HCT116 (cell line): ENCODE measurements at regions not wholly inside any gene's neighbourhood (a gene's known extent, or its start where the extent isn't known, plus 50 kb on each side); places are given as distances from the start of the nearest gene placed in this dataset.

Experiments used
- ATAC-seq: fragments of 200-7000 bp; cut with Tn5 transposase; 2 replicates; pipeline ENCODE4 v1.9.1; 2020; ENCODE audit warnings: mild to moderate bottlenecking, moderate library complexity
- BruUV-seq: library from RNA; stranded (reverse); fragments of 400-500 nt; replicated peaks from 2 replicates; lab custom pipeline; 2021; lab: Mats Ljungman, UMichigan
- CTCF ChIA-PET: fragments of 300-600 bp; sonication (Branson Sonifier 250); formaldehyde crosslinking; loops from one replicate; lab custom pipeline; 2021; ENCODE audit warnings: antibody characterized with exemption; lab: Charles Lee
- POLR2A ChIA-PET: fragments of 300-600, 350-600 bp; sonication (Branson Sonifier 250); formaldehyde crosslinking; loops from one replicate; lab custom pipeline; 2021; ENCODE audit warnings: antibody characterized with exemption; lab: Charles Lee
- RAD21 ChIA-PET, 2 experiments: fragments of 300-600 bp; sonication (Branson Sonifier 250); formaldehyde crosslinking; loops; one replicate each; lab custom pipeline; 2023; ENCODE audit warnings: low total read pairs in 2 of 2; ENCODE audit not compliant: uncharacterized antibody in 2 of 2, unreplicated experiment in 2 of 2, low non-redundant PET in 1 of 2; lab: Charles Lee
- DNase-seq: peaks from one replicate; pipeline ENCODE4 v3.0.0-alpha.2; 2010; ENCODE audit warnings: low read depth, low spot score
- H2AFZ ChIP-seq: fragments of 200-600 bp; shearing (Covaris generic), sonication (generic); 2 replicates; pipeline ENCODE4 v1.6.1; 2017; ENCODE audit warnings: low read depth, mixed run types, mixed read lengths, antibody characterized with exemption, low read length; ENCODE audit not compliant: poor library complexity, severe bottlenecking
- H3K27ac ChIP-seq: 2 replicates; pipeline ENCODE4 v1.5.1; 2012; ENCODE audit warnings: low read depth, low read length
- H3K27me3 ChIP-seq: fragments of 200-600 bp; sonication (generic); 2 replicates; pipeline ENCODE4 v1.6.1; 2016; ENCODE audit warnings: mixed run types, low read length, mixed read lengths; ENCODE audit not compliant: insufficient read depth
- H3K36me3 ChIP-seq, 2 experiments: fragments of 200-500 bp in 1 of 2; fragments of 200-600 bp in 1 of 2; sonication (Bioruptor generic) in 1 of 2; sonication (generic) in 1 of 2; 2 replicates each; pipeline versions ENCODE4 v1.5.1 to v1.6.1; 2014 to 2016; ENCODE audit warnings: low read length in 2 of 2, inconsistent platforms in 1 of 2, mixed read lengths in 1 of 2, mixed run types in 1 of 2; ENCODE audit not compliant: insufficient read depth in 2 of 2, control insufficient read depth in 1 of 2
- H3K4me1 ChIP-seq, 2 experiments: fragments of 200-600 bp in 1 of 2; sonication (generic) in 1 of 2; 2 replicates each; pipeline versions ENCODE4 v1.5.1 to v1.6.1; 2012 to 2017; ENCODE audit warnings: low read length in 2 of 2, inconsistent platforms in 1 of 2, mild to moderate bottlenecking in 1 of 2, mixed read lengths in 1 of 2, mixed run types in 1 of 2, moderate library complexity in 1 of 2; ENCODE audit not compliant: insufficient read depth in 2 of 2, control insufficient read depth in 1 of 2
- H3K4me2 ChIP-seq: fragments of 200-600 bp; sonication (generic); 2 replicates; pipeline ENCODE4 v1.6.1; 2017; ENCODE audit warnings: mixed run types, low read length, mixed read lengths
- H3K4me3 ChIP-seq, 2 experiments: fragments of 200-600 bp in 1 of 2; sonication (generic) in 1 of 2; replicated peaks in 1 of 2; 2 replicates each; pipeline ENCODE4 v1.5.1; 2011 to 2016; ENCODE audit warnings: low read length in 2 of 2, control low read depth in 1 of 2, low read depth in 1 of 2, mild to moderate bottlenecking in 1 of 2, mixed read lengths in 1 of 2, mixed run types in 1 of 2
- H3K79me2 ChIP-seq: fragments of 200-600 bp; sonication (generic); 2 replicates; pipeline ENCODE4 v1.6.1; 2017; ENCODE audit warnings: mild to moderate bottlenecking, mixed run types, low read length, moderate library complexity, mixed read lengths; ENCODE audit not compliant: insufficient read depth
- H3K9ac ChIP-seq: fragments of 200-600 bp; sonication (generic); 2 replicates; pipeline ENCODE4 v1.6.1; 2016; ENCODE audit warnings: low read length, mixed read lengths
- H3K9me2 ChIP-seq: fragments of 200-600 bp; sonication (generic), shearing (Covaris generic); 2 replicates; pipeline ENCODE4 v1.6.1; 2017; ENCODE audit warnings: mixed run types, mild to moderate bottlenecking, moderate library complexity; ENCODE audit not compliant: insufficient read depth
- H3K9me3 ChIP-seq, 2 experiments: fragments of 200-500 bp in 1 of 2; fragments of 200-600 bp in 1 of 2; sonication (Bioruptor generic) in 1 of 2; sonication (generic) in 1 of 2; 2 replicates each; pipeline ENCODE4 v1.6.1; 2014 to 2017; ENCODE audit warnings: low read length in 2 of 2, mixed read lengths in 2 of 2, inconsistent platforms in 1 of 2, low read depth in 1 of 2, mild to moderate bottlenecking in 1 of 2, mixed run types in 1 of 2, moderate library complexity in 1 of 2; ENCODE audit not compliant: control insufficient read depth in 1 of 2, insufficient read depth in 1 of 2
- H4K20me1 ChIP-seq: fragments of 200-600 bp; sonication (generic), shearing (Covaris generic); 2 replicates; pipeline ENCODE4 v1.6.1; 2017; ENCODE audit warnings: mixed run types, mild to moderate bottlenecking, moderate library complexity; ENCODE audit not compliant: insufficient read depth
- ATF3 ChIP-seq: IDR thresholded peaks from 2 replicates; pipeline ENCODE4 v1.6.1; 2012
- CBX3 ChIP-seq: IDR thresholded peaks from 2 replicates; pipeline ENCODE4 v1.6.1; 2012; ENCODE audit warnings: low read depth
- CEBPB ChIP-seq: IDR thresholded peaks from 2 replicates; pipeline ENCODE4 v1.6.1; 2012; ENCODE audit warnings: low read depth
- CTCF ChIP-seq, 3 experiments: fragments of 200-600 bp in 1 of 3; sonication (generic) in 1 of 3; IDR thresholded peaks in 2 of 3; conservative IDR thresholded peaks in 1 of 3; 2 replicates each; pipeline ENCODE4 v1.5.1; 2012 to 2017; ENCODE audit warnings: low read depth in 2 of 3, low read length in 2 of 3, antibody characterized with exemption in 1 of 3, borderline replicate concordance in 1 of 3, control low read depth in 1 of 3, mild to moderate bottlenecking in 1 of 3, mixed read lengths in 1 of 3, mixed run types in 1 of 3, moderate library complexity in 1 of 3; ENCODE audit not compliant: insufficient read depth in 1 of 3
- EGR1 ChIP-seq: IDR thresholded peaks from 2 replicates; pipeline ENCODE4 v1.6.1; 2012; ENCODE audit warnings: low read depth
- ELF1 ChIP-seq: IDR thresholded peaks from 2 replicates; pipeline ENCODE4 v1.6.1; 2012; ENCODE audit warnings: low read depth, borderline replicate concordance
- EZH2 ChIP-seq: fragments of 200-600 bp; sonication (generic); IDR thresholded peaks from 2 replicates; pipeline ENCODE4 v1.6.1; 2017; ENCODE audit warnings: antibody characterized with exemption, mixed run types
- EZH2phosphoT487 ChIP-seq: fragments of 200-600 bp; IDR thresholded peaks from 2 replicates; pipeline ENCODE4 v1.6.1; 2018; ENCODE audit warnings: antibody characterized with exemption, borderline replicate concordance
- FOSL1 ChIP-seq: IDR thresholded peaks from 2 replicates; pipeline ENCODE4 v1.6.1; 2012; ENCODE audit warnings: low read depth
- JUND ChIP-seq: IDR thresholded peaks from 2 replicates; pipeline ENCODE4 v1.6.1; 2012
- POLR2A ChIP-seq: IDR thresholded peaks from 2 replicates; pipeline ENCODE4 v1.7.0; 2011; ENCODE audit warnings: borderline replicate concordance; ENCODE audit not compliant: insufficient read depth, insufficient read length; ENCODE audit errors: extremely low read depth
- RAD21 ChIP-seq: IDR thresholded peaks from 2 replicates; pipeline ENCODE4 v1.6.1; 2012; ENCODE audit warnings: low read depth, mild to moderate bottlenecking
- REST ChIP-seq: IDR thresholded peaks from 2 replicates; pipeline ENCODE4 v1.6.1; 2012; ENCODE audit warnings: low read depth
- SIN3A ChIP-seq: IDR thresholded peaks from 2 replicates; pipeline ENCODE4 v1.6.1; 2012; ENCODE audit warnings: low read depth
- TCF7L2 ChIP-seq: IDR thresholded peaks from 2 replicates; pipeline ENCODE4 v1.7.0; 2011; ENCODE audit warnings: borderline replicate concordance, inconsistent platforms; ENCODE audit not compliant: insufficient read depth, insufficient read length; ENCODE audit errors: extremely low read depth
- ZBTB33 ChIP-seq: IDR thresholded peaks from 2 replicates; pipeline ENCODE4 v1.6.1; 2011; ENCODE audit warnings: mild to moderate bottlenecking, low read length, moderate library complexity; ENCODE audit not compliant: insufficient replicate concordance; ENCODE audit errors: extremely low read depth
- ZNF274 ChIP-seq: fragments of 200-500 bp; sonication (Bioruptor generic); IDR thresholded peaks from 2 replicates; pipeline ENCODE4 v1.6.1; 2014; ENCODE audit warnings: mild to moderate bottlenecking, low read depth, low read length, inconsistent platforms
- intact Hi-C: fragments of 100-400 bp; cut with micrococcal nuclease; formaldehyde crosslinking; loops from 2 replicates; pipeline ENCODE4 v1.10.0; 2022

GRCh38 chr1:79561521-79561978, 555.0 kb upstream of the ADGRL4 start:
- H3K4me1 ChIP-seq, result no peaks in the 10 kb centered on the region
- CTCF ChIA-PET, result no interaction called here
- H2AFZ ChIP-seq, result no peak overlapping the region
- no peak overlapping the region for H3K4me2 ChIP-seq
- no peaks in the 10 kb centered on the region for H3K9me3 ChIP-seq
- no peak for DNase-seq
- no peaks in the 10 kb centered on the region for H3K9me2 ChIP-seq
- no peaks in the 10 kb centered on the region for H3K27me3 ChIP-seq
- TF ChIP-seq ELF1 (no peak), SIN3A (no peak), CTCF (IDR thresholded peaks at IDR 0.05 in 2 of 3, conservative IDR thresholded peaks at IDR 0.05 in 1 of 3; ENCODE audit: borderline replicate concordance in 1 of 3, insufficient read depth in 1 of 3, low read depth in 2 of 3, low read length in 2 of 3) (no peak), ZNF274 (no peak), JUND (no peak), EGR1 (no peak), FOSL1 (no peak), EZH2phosphoT487 (no peak), TCF7L2 (no peak), CBX3 (no peak), ZBTB33 (no peak), EZH2 (no peak), RAD21 (no peak), CEBPB (no peak), REST (no peak), POLR2A (no peak), ATF3 (no peak)
- TF ChIP-seq, all 23 proteins: peak for 0
- no TSS peak for BruUV-seq
- Histone ChIP-seq H3K9ac (no peak overlapping the region), H4K20me1 (no peaks in the 10 kb centered on the region), H3K79me2 (no peaks in the 10 kb centered on the region), H3K4me3 (no peak overlapping the region), H3K36me3 (no peaks in the 10 kb centered on the region), H3K27ac (no peak overlapping the region)
- ChIA-PET RAD21 (no interaction called here), POLR2A (no interaction called here)
- no peak for ATAC-seq
- intact Hi-C loops, result no loop called here
